ENCODE measurements at regions not wholly inside any gene's neighbourhood (a gene's known extent, or its start where the extent isn't known, plus 50 kb on each side); places are given as distances from the start of the nearest gene placed in this dataset.
A peak's percentile ranks its signal among the peaks of the same experiment; 100 is the strongest.

- Histone ChIP-seq H3K4me3 (ENCODE audit: low read length) (no peak overlapping the region), H3K4me1 (ENCODE audit: control insufficient read depth, insufficient read depth, low read length) (peaks cover 34% of the 10 kb centered on the region), H3K27me3 (ENCODE audit: control insufficient read depth, insufficient read depth, low read length) (no peaks in the 10 kb centered on the region), H3K36me3 (ENCODE audit: control insufficient read depth, insufficient read depth, low read length) (no peaks in the 10 kb centered on the region), H3K27ac (ENCODE audit: low read length) (peak overlapping the region; percentile 73), H3K9me3 (replicated peaks; ENCODE audit: control insufficient read depth, low read depth, low read length) (no peaks in the 10 kb centered on the region)
- DNase-seq: peak; percentile 68
- WGBS (ENCODE audit: insufficient coverage): 67% methylated on average over 8 of the region's 9 CpGs
Measured at GRCh38 chr2:8217468-8218030, 464.3 kb upstream of the ID2 start.

- Histone ChIP-seq H3K36me3 (ENCODE audit: control insufficient read depth, insufficient read depth, low read length) (no peaks in the 10 kb centered on the region), H3K4me3 (ENCODE audit: low read length) (no peak overlapping the region), H3K27ac (ENCODE audit: low read length) (no peak overlapping the region), H3K4me1 (ENCODE audit: control insufficient read depth, insufficient read depth, low read length) (peaks cover 34% of the 10 kb centered on the region), H3K9me3 (replicated peaks; ENCODE audit: control insufficient read depth, low read depth, low read length) (no peaks in the 10 kb centered on the region), H3K27me3 (ENCODE audit: control insufficient read depth, insufficient read depth, low read length) (peaks cover 2% of the 10 kb centered on the region)
- WGBS (ENCODE audit: insufficient coverage): 95% methylated on average over 4 of the region's 8 CpGs
- DNase-seq: no peak
Measured at GRCh38 chr2:8219096-8219495, 462.8 kb upstream of the ID2 start.

- H3K4me1 ChIP-seq (ENCODE audit: control insufficient read depth, insufficient read depth, low read length): peaks cover 35% of the 10 kb centered on the region
- peak; percentile 77 for DNase-seq
- no peak overlapping the region for H3K4me3 ChIP-seq (ENCODE audit: low read length)
- no peaks in the 10 kb centered on the region for H3K9me3 ChIP-seq (replicated peaks; ENCODE audit: control insufficient read depth, low read depth, low read length)
- peaks cover 2% of the 10 kb centered on the region for H3K27me3 ChIP-seq (ENCODE audit: control insufficient read depth, insufficient read depth, low read length)
- peak overlapping the region; percentile 45 for H3K27ac ChIP-seq (ENCODE audit: low read length)
- H3K36me3 ChIP-seq (ENCODE audit: control insufficient read depth, insufficient read depth, low read length): no peaks in the 10 kb centered on the region
- WGBS (ENCODE audit: insufficient coverage): 85% methylated on average over 18 of the region's 22 CpGs
Measured at GRCh38 chr2:8219631-8220355, 462.1 kb upstream of the ID2 start.

- WGBS (ENCODE audit: insufficient coverage): 85% methylated on average over 7 of the region's 9 CpGs
Measured at GRCh38 chr2:8222979-8223694, 458.7 kb upstream of the ID2 start.

GRCh38 chr2:8223695-8224346, 458.0 kb upstream of the ID2 start:
- Histone ChIP-seq H3K27ac (ENCODE audit: low read length) (no peak overlapping the region), H3K27me3 (ENCODE audit: control insufficient read depth, insufficient read depth, low read length) (peaks cover 2% of the 10 kb centered on the region)
- 89% methylated on average over 16 of the region's 18 CpGs for whole genome bisulfite sequencing (ENCODE audit: insufficient coverage)

More at GRCh38 chr2:8222979-8223694, 458.7 kb upstream of the ID2 start:
- peaks cover 2% of the 10 kb centered on the region for H3K27me3 ChIP-seq (ENCODE audit: control insufficient read depth, insufficient read depth, low read length)
- H3K27ac ChIP-seq (ENCODE audit: low read length): no peak overlapping the region
- H3K9me3 ChIP-seq (replicated peaks; ENCODE audit: control insufficient read depth, low read depth, low read length): no peaks in the 10 kb centered on the region
- peaks cover 31% of the 10 kb centered on the region for H3K4me1 ChIP-seq (ENCODE audit: control insufficient read depth, insufficient read depth, low read length)
- no peaks in the 10 kb centered on the region for H3K36me3 ChIP-seq (ENCODE audit: control insufficient read depth, insufficient read depth, low read length)
- no peak overlapping the region for H3K4me3 ChIP-seq (ENCODE audit: low read length)
- no peak for DNase-seq

GRCh38 chr2:8224347-8225190, 457.3 kb upstream of the ID2 start:
- WGBS (ENCODE audit: insufficient coverage): 78% methylated on average over 14 of the region's 16 CpGs
- Histone ChIP-seq H3K27me3 (ENCODE audit: control insufficient read depth, insufficient read depth, low read length) (peaks cover 2% of the 10 kb centered on the region), H3K36me3 (ENCODE audit: control insufficient read depth, insufficient read depth, low read length) (no peaks in the 10 kb centered on the region), H3K27ac (ENCODE audit: low read length) (no peak overlapping the region), H3K9me3 (replicated peaks; ENCODE audit: control insufficient read depth, low read depth, low read length) (no peaks in the 10 kb centered on the region), H3K4me1 (ENCODE audit: control insufficient read depth, insufficient read depth, low read length) (peaks cover 25% of the 10 kb centered on the region), H3K4me3 (ENCODE audit: low read length) (no peak overlapping the region)
- no peak for DNase-seq

More at GRCh38 chr2:8223695-8224346, 458.0 kb upstream of the ID2 start:
- no peaks in the 10 kb centered on the region for H3K36me3 ChIP-seq (ENCODE audit: control insufficient read depth, insufficient read depth, low read length)
- peaks cover 29% of the 10 kb centered on the region for H3K4me1 ChIP-seq (ENCODE audit: control insufficient read depth, insufficient read depth, low read length)
- H3K4me3 ChIP-seq (ENCODE audit: low read length): no peak overlapping the region
- H3K9me3 ChIP-seq (replicated peaks; ENCODE audit: control insufficient read depth, low read depth, low read length): no peaks in the 10 kb centered on the region
- DNase-seq: no peak

- 23% methylated on average over 5 of the region's 5 CpGs for whole genome bisulfite sequencing (ENCODE audit: insufficient coverage)
Measured at GRCh38 chr2:8225266-8225665, 456.6 kb upstream of the ID2 start.

GRCh38 chr2:8225798-8226197, 456.1 kb upstream of the ID2 start:
- H3K36me3 ChIP-seq (ENCODE audit: control insufficient read depth, insufficient read depth, low read length): no peaks in the 10 kb centered on the region

More at GRCh38 chr2:8225266-8225665, 456.6 kb upstream of the ID2 start:
- Histone ChIP-seq H3K4me3 (ENCODE audit: low read length) (no peak overlapping the region), H3K36me3 (ENCODE audit: control insufficient read depth, insufficient read depth, low read length) (no peaks in the 10 kb centered on the region), H3K27me3 (ENCODE audit: control insufficient read depth, insufficient read depth, low read length) (peaks cover 2% of the 10 kb centered on the region), H3K4me1 (ENCODE audit: control insufficient read depth, insufficient read depth, low read length) (peaks cover 21% of the 10 kb centered on the region), H3K27ac (ENCODE audit: low read length) (no peak overlapping the region), H3K9me3 (replicated peaks; ENCODE audit: control insufficient read depth, low read depth, low read length) (no peaks in the 10 kb centered on the region)
- DNase-seq: peak; percentile 73

GRCh38 chr2:8229546-8229986, 452.3 kb upstream of the ID2 start:
- Histone ChIP-seq H3K4me1 (ENCODE audit: control insufficient read depth, insufficient read depth, low read length) (peaks cover 18% of the 10 kb centered on the region), H3K9me3 (replicated peaks; ENCODE audit: control insufficient read depth, low read depth, low read length) (no peaks in the 10 kb centered on the region), H3K36me3 (ENCODE audit: control insufficient read depth, insufficient read depth, low read length) (no peaks in the 10 kb centered on the region), H3K27me3 (ENCODE audit: control insufficient read depth, insufficient read depth, low read length) (no peaks in the 10 kb centered on the region), H3K4me3 (ENCODE audit: low read length) (no peak overlapping the region), H3K27ac (ENCODE audit: low read length) (no peak overlapping the region)
- WGBS (ENCODE audit: insufficient coverage): 44% methylated on average over 10 of the region's 10 CpGs
- DNase-seq: peak; percentile 86

More at GRCh38 chr2:8225798-8226197, 456.1 kb upstream of the ID2 start:
- Histone ChIP-seq H3K9me3 (replicated peaks; ENCODE audit: control insufficient read depth, low read depth, low read length) (no peaks in the 10 kb centered on the region), H3K27me3 (ENCODE audit: control insufficient read depth, insufficient read depth, low read length) (peaks cover 2% of the 10 kb centered on the region), H3K4me1 (ENCODE audit: control insufficient read depth, insufficient read depth, low read length) (peaks cover 16% of the 10 kb centered on the region), H3K4me3 (ENCODE audit: low read length) (no peak overlapping the region), H3K27ac (ENCODE audit: low read length) (no peak overlapping the region)
- DNase-seq: no peak
- 66% methylated on average over 3 of the region's 6 CpGs for WGBS (ENCODE audit: insufficient coverage)

All from muscle of leg (tissue), 3 donors.